Peyer's patch (tissue), 4 donors: ENCODE measurements at regions not wholly inside any gene's neighbourhood (a gene's known extent, or its start where the extent isn't known, plus 50 kb on each side); places are given as distances from the start of the nearest gene placed in this dataset.
A peak's percentile ranks its signal among the peaks of the same experiment; 100 is the strongest.

Experiments
- DNase-seq, 3 donors: peaks; one replicate each; pipeline ENCODE4 v3.0.0-alpha.2; 2017 to 2019
- H3K27ac ChIP-seq, 4 donors: fragments of 200-600 bp; sonication (generic); one replicate each; pipeline ENCODE4 v1.5.1; 2016 to 2019
- H3K27me3 ChIP-seq, 2 donors: fragments of 200-600 bp; sonication (generic); one replicate each; pipeline ENCODE4 v1.5.1; 2019
- H3K36me3 ChIP-seq, 3 donors: fragments of 200-600 bp; sonication (generic); one replicate each; pipeline ENCODE4 v1.5.1; 2016 to 2019
- H3K4me1 ChIP-seq, 4 donors: fragments of 200-600 bp; sonication (generic); one replicate each; pipeline ENCODE4 v1.5.1; 2016 to 2019
- H3K4me3 ChIP-seq, 4 donors: fragments of 200-600 bp; sonication (generic); 1 replicate in 3 of 4; 2 replicates in 1 of 4; pipeline ENCODE4 v1.5.1; 2016 to 2019; ENCODE audit warnings: mild to moderate bottlenecking in 1 of 4
- H3K9me3 ChIP-seq, 4 donors: fragments of 200-600 bp; sonication (generic); one replicate each; pipeline ENCODE4 v1.5.1; 2016 to 2019; ENCODE audit warnings: mild to moderate bottlenecking in 1 of 4
- POLR2A ChIP-seq, 2 donors: fragments of 450-650 bp; IDR thresholded peaks; one replicate each; pipeline ENCODE4 v1.5.1; 2017; ENCODE audit warnings: antibody characterized with exemption in 2 of 2, mild to moderate bottlenecking in 2 of 2, moderate library complexity in 2 of 2
- TF ChIP-seq, protein P1 (sequence below), 6 experiments: fragments of 450-650 bp in 4 of 6; fragments of 200-600 bp in 2 of 6; sonication (generic) in 1 of 6; IDR thresholded peaks; one replicate each; pipeline ENCODE4 v1.5.1; 2017 to 2019; ENCODE audit warnings: antibody characterized with exemption in 6 of 6, mild to moderate bottlenecking in 3 of 6, moderate library complexity in 1 of 6

DNA sequence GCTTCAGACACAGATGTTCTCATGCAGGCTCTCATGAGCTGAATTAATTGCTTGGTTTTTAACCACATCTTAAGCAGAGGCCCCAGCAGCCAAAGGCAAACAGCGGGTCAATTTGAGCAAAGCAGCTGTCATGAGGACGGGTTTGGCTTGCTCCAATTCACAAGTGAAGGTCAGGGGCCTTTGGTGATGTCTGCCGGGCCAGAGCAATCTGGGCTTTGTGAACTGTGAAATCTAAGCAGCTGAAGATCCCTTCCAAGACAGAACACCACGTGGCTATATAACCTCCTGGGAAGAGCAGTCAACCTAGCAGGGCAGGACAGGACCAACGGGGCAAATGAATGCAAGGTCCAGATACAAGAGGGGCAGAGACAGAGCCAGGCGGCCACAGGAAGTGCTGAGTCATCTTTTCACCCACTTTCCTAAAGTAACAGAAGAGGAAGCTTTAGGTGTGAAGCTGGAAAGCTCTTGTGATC lies 187.3 kb upstream of the B3GAT1 start:
- no peak for DNase-seq
- Histone ChIP-seq H3K27ac (no peak overlapping the region), H3K4me1 (no peaks in the 10 kb centered on the region), H3K36me3 (no peaks in the 10 kb centered on the region), H3K27me3 (no peaks in the 10 kb centered on the region), H3K4me3 (no peak overlapping the region), H3K9me3 (no peaks in the 10 kb centered on the region)
- TF ChIP-seq POLR2A (IDR thresholded peaks at IDR 0.05) = no peak
- TF ChIP-seq, protein P1, sequence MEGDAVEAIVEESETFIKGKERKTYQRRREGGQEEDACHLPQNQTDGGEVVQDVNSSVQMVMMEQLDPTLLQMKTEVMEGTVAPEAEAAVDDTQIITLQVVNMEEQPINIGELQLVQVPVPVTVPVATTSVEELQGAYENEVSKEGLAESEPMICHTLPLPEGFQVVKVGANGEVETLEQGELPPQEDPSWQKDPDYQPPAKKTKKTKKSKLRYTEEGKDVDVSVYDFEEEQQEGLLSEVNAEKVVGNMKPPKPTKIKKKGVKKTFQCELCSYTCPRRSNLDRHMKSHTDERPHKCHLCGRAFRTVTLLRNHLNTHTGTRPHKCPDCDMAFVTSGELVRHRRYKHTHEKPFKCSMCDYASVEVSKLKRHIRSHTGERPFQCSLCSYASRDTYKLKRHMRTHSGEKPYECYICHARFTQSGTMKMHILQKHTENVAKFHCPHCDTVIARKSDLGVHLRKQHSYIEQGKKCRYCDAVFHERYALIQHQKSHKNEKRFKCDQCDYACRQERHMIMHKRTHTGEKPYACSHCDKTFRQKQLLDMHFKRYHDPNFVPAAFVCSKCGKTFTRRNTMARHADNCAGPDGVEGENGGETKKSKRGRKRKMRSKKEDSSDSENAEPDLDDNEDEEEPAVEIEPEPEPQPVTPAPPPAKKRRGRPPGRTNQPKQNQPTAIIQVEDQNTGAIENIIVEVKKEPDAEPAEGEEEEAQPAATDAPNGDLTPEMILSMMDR (IDR thresholded peaks at IDR 0.05) = no peak

DNA sequence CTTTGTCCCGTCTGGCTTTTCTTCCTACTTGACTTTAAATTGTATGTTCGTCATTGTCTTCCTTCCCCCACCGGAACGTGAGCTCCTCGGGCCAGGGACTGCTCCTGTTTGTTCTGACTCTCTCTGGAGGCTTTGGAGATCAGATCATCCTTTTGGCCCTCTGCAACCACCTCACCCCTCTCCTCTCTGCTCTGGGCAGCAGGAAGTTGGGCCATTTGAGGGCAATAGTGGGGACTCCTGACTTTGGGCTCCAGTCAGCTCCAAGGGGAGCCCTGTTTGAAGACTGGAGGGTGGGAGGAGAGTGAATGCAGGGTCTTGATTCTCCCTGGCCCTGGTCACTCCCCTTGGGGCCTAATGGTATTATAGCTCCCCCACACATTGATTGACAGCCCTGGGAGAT lies 186.3 kb upstream of the B3GAT1 start:
- no peaks in the 10 kb centered on the region for H3K27me3 ChIP-seq
- H3K9me3 ChIP-seq = no peaks in the 10 kb centered on the region
- no peaks in the 10 kb centered on the region for H3K36me3 ChIP-seq
- no peak overlapping the region for H3K27ac ChIP-seq
- DNase-seq = no peak
- H3K4me3 ChIP-seq = no peak overlapping the region
- no peak for TF ChIP-seq POLR2A (IDR thresholded peaks at IDR 0.05)
- TF ChIP-seq, protein P1 (IDR thresholded peaks at IDR 0.05) = no peak
- H3K4me1 ChIP-seq = no peaks in the 10 kb centered on the region

DNA sequence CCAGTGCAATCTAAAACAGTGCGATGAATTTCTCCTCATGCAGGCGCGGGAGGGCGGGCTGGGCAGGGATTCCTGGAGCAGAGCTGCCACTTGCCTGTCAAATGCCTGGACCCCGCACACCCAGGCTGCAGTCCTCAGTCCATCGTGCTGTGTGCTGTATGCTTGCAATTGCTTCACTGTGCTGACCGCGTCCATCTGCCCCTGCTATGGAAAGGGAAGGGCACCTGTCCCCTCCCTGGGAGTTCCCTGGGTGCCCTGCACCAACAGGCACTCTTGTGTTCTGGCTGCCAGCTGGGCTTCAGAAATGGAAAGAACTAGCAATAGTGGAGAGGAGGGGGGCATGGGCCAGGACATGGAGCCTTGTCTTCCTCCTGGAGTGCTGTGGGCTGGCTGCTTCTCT lies 185.4 kb upstream of the B3GAT1 start:
- Histone ChIP-seq H3K4me1 (no peaks in the 10 kb centered on the region), H3K4me3 (no peak overlapping the region), H3K27me3 (no peaks in the 10 kb centered on the region), H3K9me3 (no peaks in the 10 kb centered on the region), H3K36me3 (no peaks in the 10 kb centered on the region), H3K27ac (no peak overlapping the region)
- no peak for DNase-seq
- TF ChIP-seq, protein P1 (IDR thresholded peaks at IDR 0.05) = no peak
- no peak for TF ChIP-seq POLR2A (IDR thresholded peaks at IDR 0.05)

DNA sequence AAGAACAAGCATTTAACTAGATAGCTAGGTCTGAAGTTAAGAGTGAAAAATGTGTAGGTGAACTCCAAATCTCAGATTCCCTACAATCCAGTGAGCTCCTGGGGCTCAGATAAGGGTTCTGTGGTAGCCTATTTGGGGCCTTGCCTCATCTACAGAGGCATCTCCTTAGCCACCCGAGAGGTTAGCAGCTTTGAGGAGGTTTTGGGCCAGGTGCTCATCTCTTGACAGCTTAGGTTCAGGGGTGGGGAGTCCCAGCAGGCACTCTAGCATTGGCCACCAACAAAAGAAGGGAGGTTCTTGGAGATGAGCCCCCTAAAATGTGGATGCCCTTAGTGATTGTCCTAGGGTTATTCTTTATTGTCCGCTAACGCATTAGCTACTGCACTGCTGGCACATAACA lies 184.4 kb upstream of the B3GAT1 start:
- Histone ChIP-seq H3K27me3 (no peaks in the 10 kb centered on the region), H3K4me3 (no peak overlapping the region), H3K36me3 (no peaks in the 10 kb centered on the region), H3K4me1 (no peaks in the 10 kb centered on the region), H3K9me3 (no peaks in the 10 kb centered on the region), H3K27ac (no peak overlapping the region)
- no peak for DNase-seq
- TF ChIP-seq, protein P1 (IDR thresholded peaks at IDR 0.05) = no peak
- no peak for TF ChIP-seq POLR2A (IDR thresholded peaks at IDR 0.05)

DNA sequence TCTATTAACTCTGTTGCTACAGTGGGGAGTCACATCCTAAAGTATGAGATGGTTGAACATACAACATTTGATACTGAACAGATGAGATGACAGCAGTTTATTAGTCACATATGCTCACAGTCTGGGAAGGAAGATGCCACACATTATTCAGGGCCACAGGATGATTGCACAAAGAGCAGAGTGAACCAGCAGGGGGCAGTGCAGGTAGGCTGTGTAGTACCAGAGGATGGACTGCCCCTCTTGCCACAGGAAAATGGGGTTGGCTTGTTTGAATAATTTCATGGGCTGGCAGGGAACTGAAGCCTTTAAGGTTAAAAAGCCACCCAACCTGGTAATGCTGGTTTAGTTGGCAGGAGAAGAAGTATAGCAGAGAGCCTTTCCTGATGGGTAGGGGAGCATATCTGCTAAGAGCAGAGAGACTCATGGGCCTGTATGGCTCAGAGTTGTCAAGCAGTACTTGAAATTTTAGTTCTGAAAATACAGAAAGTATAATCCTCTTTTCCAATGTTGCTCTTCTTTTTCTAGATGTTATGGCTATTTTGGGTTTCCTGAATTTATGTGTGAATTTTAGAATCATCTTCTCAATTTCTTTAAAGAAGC lies 180.4 kb upstream of the B3GAT1 start:
- Histone ChIP-seq H3K4me3 (no peak overlapping the region), H3K27ac (no peak overlapping the region), H3K27me3 (no peaks in the 10 kb centered on the region), H3K4me1 (no peaks in the 10 kb centered on the region), H3K36me3 (no peaks in the 10 kb centered on the region), H3K9me3 (no peaks in the 10 kb centered on the region)
- peak in 2 of 3 donors; percentile 69 to 76 for DNase-seq
- TF ChIP-seq, protein P1 (IDR thresholded peaks at IDR 0.05) = peak in 4 of 6 experiments; percentile 30 to 60 (median 56)
- no peak for TF ChIP-seq POLR2A (IDR thresholded peaks at IDR 0.05)

DNA sequence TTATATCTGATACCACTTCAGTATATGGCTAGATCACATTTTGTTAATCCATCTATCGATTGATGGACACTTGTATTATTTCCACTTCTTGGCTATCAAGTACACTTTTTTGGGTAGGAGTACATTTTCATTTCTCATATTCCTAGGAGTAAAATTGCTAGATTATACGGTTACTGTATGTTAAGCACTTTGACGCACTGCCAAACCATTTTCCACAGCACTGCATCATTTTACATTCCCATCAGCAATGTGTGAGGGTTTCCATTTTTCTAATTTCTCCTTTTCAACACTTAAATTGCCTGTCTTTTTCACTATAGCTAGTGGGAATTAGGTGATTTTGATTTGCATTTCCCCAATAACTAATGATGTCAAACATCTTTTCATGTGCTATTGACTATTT lies 179.3 kb upstream of the B3GAT1 start:
- H3K36me3 ChIP-seq = no peaks in the 10 kb centered on the region

More for the DNA sequence above, 179.3 kb upstream of the B3GAT1 start:
- Histone ChIP-seq H3K9me3 (no peaks in the 10 kb centered on the region), H3K4me3 (no peak overlapping the region), H3K27ac (no peak overlapping the region), H3K4me1 (peaks cover 0 to under 1% (median 0%) of the 10 kb centered on the region in 4 donors), H3K27me3 (no peaks in the 10 kb centered on the region)
- TF ChIP-seq, protein P1 (IDR thresholded peaks at IDR 0.05) = no peak
- TF ChIP-seq POLR2A (IDR thresholded peaks at IDR 0.05) = no peak
- no peak for DNase-seq
